ENCODE measurements at regions not wholly inside any gene's neighbourhood (a gene's known extent, or its start where the extent isn't known, plus 50 kb on each side); places are given as distances from the start of the nearest gene placed in this dataset.

- TF ChIP-seq CTCF (IDR thresholded peaks at IDR 0.05) (no peak), POLR2A (IDR thresholded peaks at IDR 0.05) (no peak)
Observed at GRCh38 chr9:118321788-118322187, 617.6 kb downstream of the TLR4 start.
